ENCODE measurements at regions not wholly inside any gene's neighbourhood (a gene's known extent, or its start where the extent isn't known, plus 50 kb on each side); places are given as distances from the start of the nearest gene placed in this dataset.

GRCh38 chr11:13137844-13138301, 128.8 kb downstream of the RASSF10 start:
- TF ChIP-seq CTCF (IDR thresholded peaks at IDR 0.05; ENCODE audit: extremely low read depth in 1 of 2, insufficient read depth in 1 of 2, low read depth in 1 of 2, low read length in 2 of 2): no peak
- TF ChIP-seq POLR2AphosphoS5 (IDR thresholded peaks at IDR 0.05; ENCODE audit: insufficient read depth, low read depth, low read length): no peak

All from endothelial cell of umbilical vein (primary cell).